ENCODE measurements at regions not wholly inside any gene's neighbourhood (a gene's known extent, or its start where the extent isn't known, plus 50 kb on each side); places are given as distances from the start of the nearest gene placed in this dataset.

DNA sequence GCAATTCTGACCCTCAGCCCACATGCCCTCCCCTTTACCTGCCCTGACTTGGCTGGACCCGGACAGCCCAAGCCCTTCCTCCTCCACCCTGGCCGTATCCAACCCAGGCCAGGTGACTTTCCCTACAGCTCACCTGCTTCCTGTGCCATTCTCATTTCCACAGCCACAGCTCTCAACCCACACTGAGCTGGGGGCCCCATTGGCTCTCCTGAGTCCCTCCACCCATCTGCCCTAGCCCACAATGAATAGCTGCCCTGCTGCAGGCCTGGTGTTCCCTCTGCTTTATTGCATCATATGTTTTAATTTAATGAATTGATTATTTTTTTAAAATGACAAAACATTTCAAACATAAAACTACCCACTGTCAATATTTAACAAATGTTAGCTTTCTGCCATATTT is 118.5 kb upstream of the BACH2 start:
- Histone ChIP-seq H3K9me3 (ENCODE audit: insufficient read depth, low read depth, low read length) (no peaks in the 10 kb centered on the region), H3K4me2 (ENCODE audit: low read depth, low read length, poor library complexity, severe bottlenecking) (peak overlapping the region; percentile 81), H3K27me3 (ENCODE audit: insufficient read depth, low read length, poor library complexity, severe bottlenecking) (no peaks in the 10 kb centered on the region), H3K4me3 (ENCODE audit: low read length, poor library complexity, severe bottlenecking) (no peak overlapping the region), H3F3A (ENCODE audit: low read depth) (peaks cover 7% of the 10 kb centered on the region), H3K9ac (ENCODE audit: low read depth, low read length, poor library complexity, severe bottlenecking) (peak overlapping the region; percentile 48), H2AFZ (ENCODE audit: low read length) (no peak overlapping the region), H4K20me1 (ENCODE audit: insufficient read depth, low read length, poor library complexity, severe bottlenecking) (no peaks in the 10 kb centered on the region), H3K36me3 (ENCODE audit: insufficient read depth, low read length) (no peaks in the 10 kb centered on the region), H3K4me1 (ENCODE audit: insufficient read depth, low read length, poor library complexity, severe bottlenecking) (peaks cover 52% of the 10 kb centered on the region), H3K9me2 (replicated peaks; ENCODE audit: low read depth, low read length) (no peaks in the 10 kb centered on the region), H3K79me2 (ENCODE audit: insufficient read depth, low read length) (no peaks in the 10 kb centered on the region)
- TF ChIP-seq EZH2phosphoT487 (IDR thresholded peaks at IDR 0.05; ENCODE audit: borderline replicate concordance) = no peak
- TF ChIP-seq, protein P1, sequence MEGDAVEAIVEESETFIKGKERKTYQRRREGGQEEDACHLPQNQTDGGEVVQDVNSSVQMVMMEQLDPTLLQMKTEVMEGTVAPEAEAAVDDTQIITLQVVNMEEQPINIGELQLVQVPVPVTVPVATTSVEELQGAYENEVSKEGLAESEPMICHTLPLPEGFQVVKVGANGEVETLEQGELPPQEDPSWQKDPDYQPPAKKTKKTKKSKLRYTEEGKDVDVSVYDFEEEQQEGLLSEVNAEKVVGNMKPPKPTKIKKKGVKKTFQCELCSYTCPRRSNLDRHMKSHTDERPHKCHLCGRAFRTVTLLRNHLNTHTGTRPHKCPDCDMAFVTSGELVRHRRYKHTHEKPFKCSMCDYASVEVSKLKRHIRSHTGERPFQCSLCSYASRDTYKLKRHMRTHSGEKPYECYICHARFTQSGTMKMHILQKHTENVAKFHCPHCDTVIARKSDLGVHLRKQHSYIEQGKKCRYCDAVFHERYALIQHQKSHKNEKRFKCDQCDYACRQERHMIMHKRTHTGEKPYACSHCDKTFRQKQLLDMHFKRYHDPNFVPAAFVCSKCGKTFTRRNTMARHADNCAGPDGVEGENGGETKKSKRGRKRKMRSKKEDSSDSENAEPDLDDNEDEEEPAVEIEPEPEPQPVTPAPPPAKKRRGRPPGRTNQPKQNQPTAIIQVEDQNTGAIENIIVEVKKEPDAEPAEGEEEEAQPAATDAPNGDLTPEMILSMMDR (conservative IDR thresholded peaks at IDR 0.05; ENCODE audit: low read length) = no peak

- H3K4me2 ChIP-seq (ENCODE audit: low read depth, low read length, poor library complexity, severe bottlenecking) = peak overlapping the region; percentile 81
- H3K9me2 ChIP-seq (replicated peaks; ENCODE audit: low read depth, low read length) = no peaks in the 10 kb centered on the region
- peak overlapping the region; percentile 65 for H3K4me3 ChIP-seq (ENCODE audit: low read length, poor library complexity, severe bottlenecking)
- H3K36me3 ChIP-seq (ENCODE audit: insufficient read depth, low read length) = no peaks in the 10 kb centered on the region
- no peaks in the 10 kb centered on the region for H3K9me3 ChIP-seq (ENCODE audit: insufficient read depth, low read depth, low read length)
- H3K27me3 ChIP-seq (ENCODE audit: insufficient read depth, low read length, poor library complexity, severe bottlenecking) = no peaks in the 10 kb centered on the region
- H4K20me1 ChIP-seq (ENCODE audit: insufficient read depth, low read length, poor library complexity, severe bottlenecking) = no peaks in the 10 kb centered on the region
- H3K79me2 ChIP-seq (ENCODE audit: insufficient read depth, low read length) = no peaks in the 10 kb centered on the region
- H2AFZ ChIP-seq (ENCODE audit: low read length) = peak overlapping the region; percentile 87
- peaks cover 7% of the 10 kb centered on the region for H3F3A ChIP-seq (ENCODE audit: low read depth)
- peak overlapping the region; percentile 71 for H3K9ac ChIP-seq (ENCODE audit: low read depth, low read length, poor library complexity, severe bottlenecking)
- no peak for TF ChIP-seq EZH2phosphoT487 (IDR thresholded peaks at IDR 0.05; ENCODE audit: borderline replicate concordance)
- peaks cover 52% of the 10 kb centered on the region for H3K4me1 ChIP-seq (ENCODE audit: insufficient read depth, low read length, poor library complexity, severe bottlenecking)
Measured at GRCh38 chr6:90414352-90414751, 117.7 kb upstream of the BACH2 start.

DNA sequence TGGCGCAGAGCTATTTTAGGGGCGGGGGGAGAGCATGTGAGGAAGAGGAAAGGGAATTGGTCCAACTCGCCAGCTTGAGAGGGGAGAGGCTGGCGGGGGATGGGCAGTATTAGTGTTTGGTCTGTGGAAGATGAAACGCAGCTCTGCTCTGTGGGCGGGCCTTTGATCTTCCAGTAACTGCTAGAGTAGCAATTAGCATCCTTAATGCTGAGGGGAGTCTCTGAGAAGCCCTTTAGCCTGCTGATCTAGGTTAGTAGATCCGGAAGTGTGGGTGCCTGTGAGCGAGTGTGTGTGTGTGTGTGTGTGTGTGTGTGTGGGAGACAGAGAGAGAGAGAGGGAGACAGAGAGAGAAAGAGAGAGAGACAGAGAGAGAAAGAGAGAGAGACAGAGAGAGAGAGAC is 117.2 kb upstream of the BACH2 start:
- Histone ChIP-seq H3K4me2 (ENCODE audit: low read depth, low read length, poor library complexity, severe bottlenecking) (peak overlapping the region; percentile 81), H3K27me3 (ENCODE audit: insufficient read depth, low read length, poor library complexity, severe bottlenecking) (no peaks in the 10 kb centered on the region), H3K4me3 (ENCODE audit: low read length, poor library complexity, severe bottlenecking) (peak overlapping the region; percentile 65), H4K20me1 (ENCODE audit: insufficient read depth, low read length, poor library complexity, severe bottlenecking) (no peaks in the 10 kb centered on the region), H3F3A (ENCODE audit: low read depth) (peaks cover 7% of the 10 kb centered on the region), H3K9me3 (ENCODE audit: insufficient read depth, low read depth, low read length) (no peaks in the 10 kb centered on the region), H2AFZ (ENCODE audit: low read length) (0 out of 2 replicates have a peak overlapping the region, but pooled peaks have one; percentile 87), H3K9me2 (replicated peaks; ENCODE audit: low read depth, low read length) (no peaks in the 10 kb centered on the region), H3K9ac (ENCODE audit: low read depth, low read length, poor library complexity, severe bottlenecking) (peak overlapping the region; percentile 71), H3K36me3 (ENCODE audit: insufficient read depth, low read length) (no peaks in the 10 kb centered on the region), H3K79me2 (ENCODE audit: insufficient read depth, low read length) (no peaks in the 10 kb centered on the region), H3K4me1 (ENCODE audit: insufficient read depth, low read length, poor library complexity, severe bottlenecking) (peaks cover 52% of the 10 kb centered on the region)
- TF ChIP-seq EZH2phosphoT487 (IDR thresholded peaks at IDR 0.05; ENCODE audit: borderline replicate concordance) = no peak
- TF ChIP-seq, protein P1 (conservative IDR thresholded peaks at IDR 0.05; ENCODE audit: low read length) = no peak

GRCh38 chr6:90413396-90413795 is 116.8 kb upstream of the BACH2 start:
- H2AFZ ChIP-seq (ENCODE audit: low read length) = no peak overlapping the region
- H3K36me3 ChIP-seq (ENCODE audit: insufficient read depth, low read length) = no peaks in the 10 kb centered on the region
- peaks cover 52% of the 10 kb centered on the region for H3K4me1 ChIP-seq (ENCODE audit: insufficient read depth, low read length, poor library complexity, severe bottlenecking)
- H3K27me3 ChIP-seq (ENCODE audit: insufficient read depth, low read length, poor library complexity, severe bottlenecking) = no peaks in the 10 kb centered on the region
- peak overlapping the region; percentile 58 for H3K4me3 ChIP-seq (ENCODE audit: low read length, poor library complexity, severe bottlenecking)
- TF ChIP-seq, protein P1 (conservative IDR thresholded peaks at IDR 0.05; ENCODE audit: low read length) = no peak
- no peak for TF ChIP-seq EZH2phosphoT487 (IDR thresholded peaks at IDR 0.05; ENCODE audit: borderline replicate concordance)
- no peaks in the 10 kb centered on the region for H3K9me3 ChIP-seq (ENCODE audit: insufficient read depth, low read depth, low read length)
- peak overlapping the region; percentile 81 for H3K4me2 ChIP-seq (ENCODE audit: low read depth, low read length, poor library complexity, severe bottlenecking)
- peak overlapping the region; percentile 58 for H3K9ac ChIP-seq (ENCODE audit: low read depth, low read length, poor library complexity, severe bottlenecking)
- peaks cover 7% of the 10 kb centered on the region for H3F3A ChIP-seq (ENCODE audit: low read depth)
- H3K79me2 ChIP-seq (ENCODE audit: insufficient read depth, low read length) = no peaks in the 10 kb centered on the region
- H3K9me2 ChIP-seq (replicated peaks; ENCODE audit: low read depth, low read length) = no peaks in the 10 kb centered on the region
- H4K20me1 ChIP-seq (ENCODE audit: insufficient read depth, low read length, poor library complexity, severe bottlenecking) = no peaks in the 10 kb centered on the region
